HCEC 1CT (cell line): ENCODE measurements at regions not wholly inside any gene's neighbourhood (a gene's known extent, or its start where the extent isn't known, plus 50 kb on each side); places are given as distances from the start of the nearest gene placed in this dataset.

Experiments used
- DNase-seq: peaks from one replicate; pipeline ENCODE4 v3.0.0-alpha.2; 2017

DNA sequence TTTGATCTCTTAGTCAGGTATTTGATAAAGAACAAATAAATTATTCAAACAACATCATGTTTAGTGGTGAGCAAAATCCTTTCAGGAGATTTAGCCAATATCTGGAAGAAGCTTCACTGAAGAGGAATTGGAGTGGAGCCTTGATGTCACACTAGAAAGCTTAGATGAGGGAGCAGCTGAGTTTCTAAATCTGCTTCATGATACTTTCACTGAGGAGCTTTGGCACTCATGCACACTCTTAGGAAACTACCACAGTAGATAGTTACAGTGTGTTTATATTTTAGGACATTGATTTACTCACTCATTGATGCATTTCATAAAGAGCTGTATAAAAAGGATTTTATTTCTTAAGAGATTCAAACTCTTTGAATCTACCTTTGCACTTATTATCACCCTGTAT is 366.2 kb upstream of the BTBD3 start:
- DNase-seq, result no peak

- no peak for DNase-seq
Measured at GRCh38 chr20:11553603-11554002, 364.1 kb upstream of the BTBD3 start.

DNA sequence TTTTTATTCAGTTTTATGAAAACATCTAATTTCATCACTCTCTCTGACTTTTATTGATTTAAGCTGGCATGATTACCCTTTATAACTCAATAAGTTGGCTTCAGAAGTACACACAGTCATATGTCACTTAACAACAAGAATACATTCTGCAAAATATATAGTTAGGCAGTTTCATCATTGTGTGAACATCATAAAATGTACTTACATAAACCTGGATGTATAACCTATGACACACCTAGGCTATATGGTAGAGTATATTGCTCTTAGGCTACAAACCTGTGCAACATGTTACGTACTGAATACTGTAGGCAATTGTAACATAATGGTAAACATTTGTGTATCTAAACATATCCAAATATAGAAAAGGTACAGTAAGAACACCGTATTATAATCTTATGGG is 362.2 kb upstream of the BTBD3 start:
- no peak for DNase-seq

- DNase-seq, result no peak
Measured at GRCh38 chr20:11556410-11556809, 361.3 kb upstream of the BTBD3 start.

GRCh38 chr20:11564491-11564890 is 353.2 kb upstream of the BTBD3 start:
- no peak for DNase-seq

- DNase-seq, result no peak
Measured at GRCh38 chr20:11569163-11569562, 348.5 kb upstream of the BTBD3 start.

- no peak for DNase-seq
Measured at GRCh38 chr20:11573507-11573906, 344.2 kb upstream of the BTBD3 start.

DNA sequence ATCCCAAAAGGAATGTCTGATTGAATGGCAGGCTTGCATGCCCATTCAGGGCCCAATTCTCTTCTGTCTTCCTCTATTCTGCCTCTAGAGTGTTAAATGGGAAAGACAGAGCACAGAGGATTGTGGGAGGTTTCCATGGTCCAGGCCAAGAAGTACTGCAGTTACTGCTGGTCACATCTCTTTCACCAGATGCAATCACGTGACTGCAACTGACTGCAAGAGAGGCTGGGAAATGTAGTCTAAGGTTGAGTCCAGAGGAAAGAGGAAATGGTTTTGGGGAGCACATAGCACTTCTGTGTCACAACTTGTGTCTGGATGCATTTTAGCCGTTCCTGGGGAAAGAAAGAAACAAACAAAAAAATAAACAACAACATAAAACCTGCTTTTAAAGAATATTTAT is 336.4 kb upstream of the BTBD3 start:
- no peak for DNase-seq

DNA sequence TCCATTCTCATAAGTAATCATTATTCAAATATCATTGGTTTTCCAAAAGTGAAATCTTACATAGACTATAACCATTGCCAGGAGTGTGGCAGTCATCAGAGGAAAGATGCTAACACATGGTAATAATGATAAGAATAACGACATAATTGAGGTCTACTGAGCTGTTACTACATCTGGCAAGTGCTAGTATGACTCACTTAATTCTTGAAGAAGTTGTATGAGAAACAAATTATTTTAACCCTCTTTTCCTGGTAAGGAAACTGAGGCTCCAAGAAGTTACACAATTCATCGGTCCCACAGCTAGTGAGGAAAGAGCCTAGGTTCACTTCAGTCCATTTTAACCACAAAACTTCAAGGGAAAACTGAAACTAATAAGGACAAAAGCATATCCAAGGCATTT is 335.6 kb upstream of the BTBD3 start:
- no peak for DNase-seq

DNA sequence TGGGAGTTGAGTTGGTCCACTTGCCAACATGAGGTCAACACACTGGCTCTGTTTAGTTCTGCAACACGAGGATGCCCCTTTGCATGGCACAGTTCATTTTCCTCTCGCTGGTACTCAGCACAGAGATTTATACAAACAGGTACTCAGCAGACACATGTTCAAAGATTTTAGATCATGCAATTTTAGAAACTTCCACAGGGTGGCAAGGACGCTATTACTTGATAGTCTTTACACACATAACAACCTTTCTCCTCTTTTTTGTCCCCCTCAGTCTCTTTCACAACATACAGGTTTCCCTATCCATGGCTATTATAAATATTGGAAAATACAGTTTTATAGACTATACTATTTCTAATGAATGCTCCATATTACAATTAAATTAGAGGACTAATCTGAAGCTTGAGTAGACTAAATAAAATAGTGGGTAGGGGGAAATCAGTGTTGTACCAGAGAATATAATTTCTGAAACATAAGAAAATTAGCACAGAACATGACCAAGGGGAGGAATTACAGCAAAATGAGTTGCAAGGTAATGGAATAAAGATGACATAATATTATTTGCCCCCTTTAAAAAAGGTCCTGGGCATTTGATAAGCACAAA is 331.8 kb upstream of the BTBD3 start:
- DNase-seq, result no peak

GRCh38 chr20:11588875-11589274 is 328.8 kb upstream of the BTBD3 start:
- DNase-seq, result no peak

- no peak for DNase-seq
Measured at GRCh38 chr20:11591965-11592364, 325.7 kb upstream of the BTBD3 start.

DNA sequence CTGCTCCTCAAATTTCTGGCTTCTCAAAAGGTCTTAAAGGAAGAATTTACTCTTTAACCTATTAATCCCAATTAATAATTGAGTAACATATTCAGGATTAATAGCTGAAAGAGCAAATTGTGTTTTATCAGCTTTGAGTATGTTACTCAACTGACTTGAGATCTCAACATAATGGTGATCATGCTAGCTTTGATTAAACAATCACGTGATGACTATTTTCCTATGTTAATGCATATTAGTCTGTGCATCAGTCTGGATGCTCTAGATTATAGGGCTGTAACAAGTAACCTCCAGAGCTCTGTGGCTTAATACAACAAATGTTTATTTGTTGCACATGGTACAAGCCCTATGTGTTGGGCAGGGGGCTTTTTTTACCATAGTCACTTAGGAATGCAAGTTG is 313.4 kb upstream of the BTBD3 start:
- DNase-seq, result no peak

DNA sequence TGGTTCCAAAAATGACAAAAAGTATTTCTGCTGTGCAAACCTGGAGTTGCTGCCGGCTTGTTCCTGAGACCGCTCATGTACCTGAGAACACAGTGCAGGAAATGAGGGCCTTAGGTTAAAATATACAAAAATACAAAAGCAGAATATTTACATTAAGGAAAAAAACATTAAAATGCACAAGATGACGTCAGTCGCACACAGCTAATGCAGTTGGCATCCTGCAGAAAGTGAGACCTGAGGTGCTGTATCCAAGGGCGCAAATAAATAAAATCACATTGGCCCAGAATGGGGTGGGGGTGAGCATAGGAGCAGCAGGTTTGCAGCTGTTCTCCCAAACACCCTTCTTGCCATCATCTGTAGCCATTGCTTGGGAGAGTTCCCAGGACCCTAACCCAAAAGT is 310.6 kb upstream of the BTBD3 start:
- DNase-seq, result no peak

- no peak for DNase-seq
Measured at GRCh38 chr20:11608736-11609135, 309.0 kb upstream of the BTBD3 start.

- no peak for DNase-seq
Measured at GRCh38 chr20:11624704-11625103, 293.0 kb upstream of the BTBD3 start.

DNA sequence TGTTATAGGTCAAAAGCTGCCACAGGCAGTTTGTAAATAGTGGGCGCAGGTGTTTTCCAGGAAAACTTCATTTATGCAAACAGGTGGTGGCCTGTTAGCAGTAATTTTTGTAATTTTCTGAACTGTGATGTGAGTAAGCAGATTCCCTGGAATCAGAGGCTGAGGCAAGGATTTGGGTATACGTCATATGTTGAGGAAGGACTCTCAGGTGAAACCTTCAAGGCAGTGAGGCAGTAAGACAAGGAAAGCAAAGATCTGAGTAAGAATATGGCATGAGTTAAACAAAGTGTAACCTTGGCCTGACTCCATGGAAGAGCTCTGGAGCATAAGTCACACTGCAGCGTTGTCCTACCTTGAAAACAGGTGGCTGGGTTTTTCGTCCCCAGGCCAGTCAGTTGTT is 291.1 kb upstream of the BTBD3 start:
- no peak for DNase-seq

- DNase-seq, result no peak
Measured at GRCh38 chr20:11642866-11643265, 274.8 kb upstream of the BTBD3 start.

- DNase-seq, result no peak
Measured at GRCh38 chr20:11646359-11646758, 271.3 kb upstream of the BTBD3 start.

- no peak for DNase-seq
Measured at GRCh38 chr20:11650566-11650965, 267.1 kb upstream of the BTBD3 start.

DNA sequence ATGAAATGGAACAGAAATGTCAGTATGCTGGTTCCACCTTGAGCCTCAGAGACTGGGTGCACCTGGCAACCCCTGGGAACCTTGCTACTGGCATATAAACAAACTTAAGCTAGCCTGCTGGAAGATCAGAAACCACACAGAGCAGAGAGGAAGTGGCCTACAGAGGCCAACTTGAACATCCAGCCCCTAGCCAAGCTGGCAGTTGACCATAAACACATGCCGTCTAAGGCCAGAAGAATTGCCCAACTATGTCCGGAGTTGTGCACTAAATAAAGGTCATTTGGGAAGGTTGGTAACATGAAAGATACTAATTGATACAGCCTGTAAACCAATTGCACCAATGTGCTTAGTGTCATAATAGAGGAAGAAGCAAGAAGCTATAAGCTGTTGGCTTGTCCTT is 266.6 kb upstream of the BTBD3 start:
- no peak for DNase-seq

- no peak for DNase-seq
Measured at GRCh38 chr20:11651647-11652046, 266.0 kb upstream of the BTBD3 start.

- DNase-seq, result no peak
Measured at GRCh38 chr20:11652128-11652527, 265.6 kb upstream of the BTBD3 start.

DNA sequence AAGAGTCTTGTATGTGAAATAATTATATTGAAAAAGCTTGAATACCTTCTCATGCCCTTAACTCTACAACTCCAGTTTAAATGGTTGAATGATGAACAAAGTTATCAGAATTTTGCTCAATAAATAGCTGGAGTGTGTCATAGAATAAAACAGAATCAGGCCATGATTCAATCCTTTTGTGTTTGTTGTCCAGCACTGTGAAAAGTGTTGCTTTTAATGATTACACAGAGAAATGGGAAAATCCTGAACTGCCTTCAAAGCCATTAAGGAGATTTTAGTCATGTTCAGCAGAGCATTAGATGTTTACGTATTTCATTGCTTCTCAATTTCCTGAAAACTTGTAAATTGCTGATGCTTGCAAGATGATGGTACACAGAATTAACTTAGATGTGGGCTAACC is 262.9 kb upstream of the BTBD3 start:
- no peak for DNase-seq

DNA sequence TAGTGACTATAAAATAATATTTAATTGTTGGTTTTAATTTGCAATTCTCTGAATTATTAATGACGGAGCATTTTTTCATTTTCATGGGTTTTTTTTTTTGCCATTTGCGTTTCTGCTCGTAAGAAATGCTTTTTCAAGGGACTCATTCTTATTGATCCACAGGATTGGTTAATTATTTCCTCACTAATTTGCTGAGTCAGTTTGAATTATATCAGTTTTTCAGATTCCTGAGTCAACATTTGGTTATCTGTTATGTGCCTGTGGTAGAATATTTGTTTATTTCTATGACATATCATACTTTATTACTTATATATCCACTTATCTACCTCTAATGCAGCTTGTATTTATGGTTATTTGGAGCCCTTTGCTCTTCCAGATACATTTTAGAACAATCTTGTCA is 257.0 kb upstream of the BTBD3 start:
- no peak for DNase-seq

- no peak for DNase-seq
Measured at GRCh38 chr20:11671015-11671511, 246.6 kb upstream of the BTBD3 start.
